HG03432 (cell line): ENCODE measurements at regions not wholly inside any gene's neighbourhood (a gene's known extent, or its start where the extent isn't known, plus 50 kb on each side); places are given as distances from the start of the nearest gene placed in this dataset.
A peak's percentile ranks its signal among the peaks of the same experiment; 100 is the strongest.

Source experiments
- ATAC-seq: cut with Tn5 transposase; IDR thresholded peaks from one replicate; pipeline ENCODE4 v1.9.1; 2021; ENCODE audit warnings: mild to moderate bottlenecking, moderate library complexity; ENCODE audit not compliant: unreplicated experiment

GRCh38 chr1:82861749-82862148, 1061.0 kb downstream of the ADGRL2 start:
- ATAC-seq: no peak

GRCh38 chr1:82858031-82858430, 1057.3 kb downstream of the ADGRL2 start:
- ATAC-seq: no peak

GRCh38 chr1:82849460-82849859, 1048.7 kb downstream of the ADGRL2 start:
- no peak for ATAC-seq

GRCh38 chr1:82848043-82848442, 1047.3 kb downstream of the ADGRL2 start:
- ATAC-seq: no peak

- no peak for ATAC-seq
Observed at GRCh38 chr1:82845866-82846265, 1045.1 kb downstream of the ADGRL2 start.

GRCh38 chr1:82844911-82845827, 1044.4 kb downstream of the ADGRL2 start:
- ATAC-seq: no peak

- no peak for ATAC-seq
Observed at GRCh38 chr1:82844447-82844846, 1043.7 kb downstream of the ADGRL2 start.

- no peak for ATAC-seq
Observed at GRCh38 chr1:82843876-82844275, 1043.1 kb downstream of the ADGRL2 start.

- ATAC-seq: no peak
Observed at GRCh38 chr1:82840192-82840591, 1039.5 kb downstream of the ADGRL2 start.

GRCh38 chr1:82837766-82838465, 1037.2 kb downstream of the ADGRL2 start:
- no peak for ATAC-seq

- ATAC-seq: no peak
Observed at GRCh38 chr1:82836973-82837680, 1036.4 kb downstream of the ADGRL2 start.

- no peak for ATAC-seq
Observed at GRCh38 chr1:82836213-82836972, 1035.7 kb downstream of the ADGRL2 start.

- ATAC-seq: no peak
Observed at GRCh38 chr1:82830690-82831380, 1030.1 kb downstream of the ADGRL2 start.

- ATAC-seq: no peak
Observed at GRCh38 chr1:82829527-82829926, 1028.8 kb downstream of the ADGRL2 start.

GRCh38 chr1:82823876-82824275, 1023.1 kb downstream of the ADGRL2 start:
- ATAC-seq: no peak

- no peak for ATAC-seq
Observed at GRCh38 chr1:82820816-82821215, 1020.1 kb downstream of the ADGRL2 start.

GRCh38 chr1:82819234-82819633, 1018.5 kb downstream of the ADGRL2 start:
- peak; percentile 81 for ATAC-seq

GRCh38 chr1:82818586-82818985, 1017.9 kb downstream of the ADGRL2 start:
- ATAC-seq: peak; percentile 13

- no peak for ATAC-seq
Observed at GRCh38 chr1:82813386-82813785, 1012.7 kb downstream of the ADGRL2 start.

- ATAC-seq: no peak
Observed at GRCh38 chr1:82810601-82811000, 1009.9 kb downstream of the ADGRL2 start.
